ENCODE measurements at regions not wholly inside any gene's neighbourhood (a gene's known extent, or its start where the extent isn't known, plus 50 kb on each side); places are given as distances from the start of the nearest gene placed in this dataset.

- no peak for TF ChIP-seq MAX (IDR thresholded peaks at IDR 0.05; ENCODE audit: low read depth, low read length)
- TF ChIP-seq, protein P1, sequence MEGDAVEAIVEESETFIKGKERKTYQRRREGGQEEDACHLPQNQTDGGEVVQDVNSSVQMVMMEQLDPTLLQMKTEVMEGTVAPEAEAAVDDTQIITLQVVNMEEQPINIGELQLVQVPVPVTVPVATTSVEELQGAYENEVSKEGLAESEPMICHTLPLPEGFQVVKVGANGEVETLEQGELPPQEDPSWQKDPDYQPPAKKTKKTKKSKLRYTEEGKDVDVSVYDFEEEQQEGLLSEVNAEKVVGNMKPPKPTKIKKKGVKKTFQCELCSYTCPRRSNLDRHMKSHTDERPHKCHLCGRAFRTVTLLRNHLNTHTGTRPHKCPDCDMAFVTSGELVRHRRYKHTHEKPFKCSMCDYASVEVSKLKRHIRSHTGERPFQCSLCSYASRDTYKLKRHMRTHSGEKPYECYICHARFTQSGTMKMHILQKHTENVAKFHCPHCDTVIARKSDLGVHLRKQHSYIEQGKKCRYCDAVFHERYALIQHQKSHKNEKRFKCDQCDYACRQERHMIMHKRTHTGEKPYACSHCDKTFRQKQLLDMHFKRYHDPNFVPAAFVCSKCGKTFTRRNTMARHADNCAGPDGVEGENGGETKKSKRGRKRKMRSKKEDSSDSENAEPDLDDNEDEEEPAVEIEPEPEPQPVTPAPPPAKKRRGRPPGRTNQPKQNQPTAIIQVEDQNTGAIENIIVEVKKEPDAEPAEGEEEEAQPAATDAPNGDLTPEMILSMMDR (IDR thresholded peaks at IDR 0.05; ENCODE audit: low read depth, low read length): no peak
- no peak for TF ChIP-seq MYC (IDR thresholded peaks at IDR 0.05; ENCODE audit: low read depth, low read length)
- no peak for TF ChIP-seq POLR2A (IDR thresholded peaks at IDR 0.05; ENCODE audit: extremely low read depth, insufficient read length)
- no peak for DNase-seq (ENCODE audit: low read depth)
- H3K4me3 ChIP-seq (ENCODE audit: low read depth, low read length): no peak overlapping the region
These were observed 788.8 kb upstream of the EDIL3 start for GRCh38 chr5:85173469-85173868.

DNA sequence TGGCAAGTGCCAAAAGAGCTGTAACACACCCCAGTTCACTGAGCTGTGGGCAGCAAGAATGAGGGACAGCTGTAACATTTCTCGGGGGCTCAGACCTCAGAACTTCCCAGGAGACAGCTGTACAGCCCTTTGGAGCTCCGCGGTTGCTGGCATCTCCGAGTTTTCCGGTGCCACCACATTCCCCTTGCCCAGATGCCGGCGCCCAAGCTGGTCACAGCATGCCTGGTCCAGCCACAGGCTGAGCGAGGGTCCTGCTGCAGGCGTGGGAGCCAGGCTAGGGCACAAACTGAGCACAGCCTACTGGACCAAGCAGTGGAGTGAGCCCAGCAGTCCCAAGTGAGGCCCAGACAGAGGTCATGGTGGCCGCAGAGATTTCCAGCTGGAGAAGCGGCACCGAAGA, 797.7 kb upstream of the EDIL3 start:
- no peak for DNase-seq (ENCODE audit: low read depth)
- no peak for TF ChIP-seq POLR2A (IDR thresholded peaks at IDR 0.05; ENCODE audit: extremely low read depth, insufficient read length)
- TF ChIP-seq, protein P1 (IDR thresholded peaks at IDR 0.05; ENCODE audit: low read depth, low read length): no peak
- TF ChIP-seq MYC (IDR thresholded peaks at IDR 0.05; ENCODE audit: low read depth, low read length): no peak
- TF ChIP-seq MAX (IDR thresholded peaks at IDR 0.05; ENCODE audit: low read depth, low read length): no peak
- H3K4me3 ChIP-seq (ENCODE audit: low read depth, low read length): no peak overlapping the region

- H3K4me3 ChIP-seq (ENCODE audit: low read depth, low read length): no peak overlapping the region
- no peak for DNase-seq (ENCODE audit: low read depth)
- TF ChIP-seq POLR2A (IDR thresholded peaks at IDR 0.05; ENCODE audit: extremely low read depth, insufficient read length) (no peak), MYC (IDR thresholded peaks at IDR 0.05; ENCODE audit: low read depth, low read length) (no peak), MAX (IDR thresholded peaks at IDR 0.05; ENCODE audit: low read depth, low read length) (no peak)
- TF ChIP-seq, protein P1 (IDR thresholded peaks at IDR 0.05; ENCODE audit: low read depth, low read length): no peak
These were observed 819.6 kb upstream of the EDIL3 start for GRCh38 chr5:85204289-85204688.

DNA sequence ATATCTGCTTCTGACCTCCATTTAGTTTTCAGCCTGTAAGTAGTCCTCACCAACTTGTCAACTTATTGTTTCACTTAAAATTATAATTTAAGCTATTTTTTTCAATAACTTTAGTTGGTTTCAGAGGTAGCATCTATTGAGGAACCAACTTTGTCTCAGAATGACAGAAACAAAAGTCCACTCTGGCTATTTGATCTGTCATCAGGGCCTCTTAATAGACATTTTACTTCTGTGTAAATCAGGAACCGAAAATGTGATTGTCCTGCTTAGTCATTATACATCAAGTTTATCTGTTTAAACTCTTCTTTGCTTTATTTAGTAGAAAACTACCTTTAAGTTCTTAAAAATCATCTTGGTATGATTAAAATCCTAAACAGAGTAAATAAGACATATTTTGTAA, 820.8 kb upstream of the EDIL3 start:
- DNase-seq (ENCODE audit: low read depth): no peak
- no peak overlapping the region for H3K4me3 ChIP-seq (ENCODE audit: low read depth, low read length)
- TF ChIP-seq, protein P1 (IDR thresholded peaks at IDR 0.05; ENCODE audit: low read depth, low read length): no peak
- TF ChIP-seq MYC (IDR thresholded peaks at IDR 0.05; ENCODE audit: low read depth, low read length) (no peak), POLR2A (IDR thresholded peaks at IDR 0.05; ENCODE audit: extremely low read depth, insufficient read length) (no peak), MAX (IDR thresholded peaks at IDR 0.05; ENCODE audit: low read depth, low read length) (no peak)

- no peak for DNase-seq (ENCODE audit: low read depth)
- no peak for TF ChIP-seq MAX (IDR thresholded peaks at IDR 0.05; ENCODE audit: low read depth, low read length)
- H3K4me3 ChIP-seq (ENCODE audit: low read depth, low read length): no peak overlapping the region
These were observed 840.7 kb upstream of the EDIL3 start for GRCh38 chr5:85225388-85225787.

DNA sequence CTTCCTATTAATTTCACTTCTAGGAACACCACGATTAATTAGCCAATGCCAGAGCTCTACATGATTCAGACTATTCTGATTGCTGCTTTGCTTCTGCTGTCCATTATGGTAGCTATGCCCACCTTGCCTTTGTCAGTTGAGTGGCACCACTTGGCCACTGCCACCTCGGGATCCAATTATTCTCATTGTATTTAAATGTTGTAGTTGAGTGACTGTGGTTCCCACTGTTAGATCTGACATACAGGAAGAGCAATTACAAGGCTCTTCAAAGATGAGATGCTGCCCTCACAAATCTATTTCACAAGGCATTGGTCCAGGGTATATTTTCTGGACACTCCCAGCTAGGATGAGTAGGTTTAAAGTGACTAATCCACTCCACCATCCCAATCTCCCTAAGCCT, 864.5 kb upstream of the EDIL3 start:
- DNase-seq (ENCODE audit: low read depth): no peak
- H3K4me3 ChIP-seq (ENCODE audit: low read depth, low read length): no peak overlapping the region
- TF ChIP-seq MAX (IDR thresholded peaks at IDR 0.05; ENCODE audit: low read depth, low read length): no peak
- TF ChIP-seq, protein P1 (IDR thresholded peaks at IDR 0.05; ENCODE audit: low read depth, low read length): no peak

All from NB4 (cell line).